ENCODE measurements at regions not wholly inside any gene's neighbourhood (a gene's known extent, or its start where the extent isn't known, plus 50 kb on each side); places are given as distances from the start of the nearest gene placed in this dataset.
A peak's percentile ranks its signal among the peaks of the same experiment; 100 is the strongest.

DNA sequence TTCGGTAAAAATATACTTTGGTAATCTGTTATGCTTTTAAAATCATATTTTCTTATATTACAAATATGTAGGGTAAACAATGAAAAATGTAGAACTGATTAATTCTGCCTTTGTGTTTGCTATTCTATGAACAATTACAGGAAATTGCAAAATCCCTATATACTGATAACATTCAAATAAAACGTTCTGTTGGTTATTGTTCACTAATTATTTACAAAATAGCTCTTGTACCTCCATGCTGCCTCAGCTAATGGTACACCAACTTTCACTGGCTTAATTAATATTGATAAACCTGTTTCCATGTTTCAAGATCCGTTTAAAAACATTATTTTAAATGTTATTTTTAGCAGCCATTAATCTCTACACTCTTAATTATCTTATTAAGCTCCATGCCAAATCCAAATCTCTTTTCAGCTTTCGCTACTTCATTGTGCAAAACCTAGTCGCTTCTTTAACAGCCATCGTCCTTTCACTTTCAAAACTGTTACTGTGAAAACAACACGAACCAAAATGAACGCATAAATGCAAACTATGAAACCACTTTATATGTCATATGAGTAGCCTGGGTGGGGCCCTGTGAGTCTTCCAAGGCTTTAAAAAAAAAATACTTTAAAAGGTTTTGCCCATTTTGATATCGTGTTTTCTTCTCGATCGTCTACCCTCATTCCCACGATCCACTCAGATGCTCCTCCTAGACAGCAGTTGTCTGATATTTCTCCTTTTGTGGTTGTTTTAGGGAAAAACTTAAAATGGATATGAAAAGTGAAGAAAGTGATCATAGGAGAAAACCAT, 807.1 kb downstream of the USP25 start:
- DNase-seq = peak; percentile 39 to 82 (median 57)

DNA sequence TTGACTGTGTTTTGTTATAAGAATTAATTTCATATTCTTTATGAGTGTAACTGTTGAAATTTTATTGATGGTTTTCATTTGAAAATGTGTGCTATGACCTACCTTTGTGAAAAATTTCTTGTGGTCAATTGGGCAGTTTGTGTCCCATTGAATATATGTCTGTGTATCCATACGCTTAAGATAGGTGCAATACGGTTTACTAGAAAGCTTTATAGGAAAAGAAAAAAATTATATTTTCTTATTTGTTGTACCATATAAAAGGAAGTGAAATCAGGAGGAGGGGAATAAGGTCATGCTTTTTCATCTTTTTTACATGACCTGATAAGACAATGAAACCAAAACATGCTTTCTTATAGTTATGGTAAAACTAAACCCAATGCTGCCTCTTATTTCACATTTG, 807.7 kb downstream of the USP25 start:
- DNase-seq = peak in 1 of 3 donors; percentile 44

DNA sequence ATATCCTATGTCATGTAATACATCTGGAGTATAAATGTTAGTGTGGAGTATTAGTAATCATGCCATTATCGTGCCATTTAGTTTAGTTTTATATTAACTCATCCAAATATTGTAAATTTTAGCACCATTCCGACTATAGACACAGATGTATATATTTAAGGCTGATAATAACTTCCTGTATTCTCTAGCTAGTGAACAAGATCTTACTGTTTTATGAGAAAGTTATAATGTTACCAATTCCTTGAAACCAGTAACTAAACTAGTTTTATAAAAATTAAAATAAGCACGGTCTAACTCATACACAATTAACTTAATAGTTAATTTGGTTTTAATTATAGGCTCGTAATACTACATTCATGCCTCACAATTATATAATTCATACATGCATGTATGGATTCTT, 808.6 kb downstream of the USP25 start:
- no peak for DNase-seq

DNA sequence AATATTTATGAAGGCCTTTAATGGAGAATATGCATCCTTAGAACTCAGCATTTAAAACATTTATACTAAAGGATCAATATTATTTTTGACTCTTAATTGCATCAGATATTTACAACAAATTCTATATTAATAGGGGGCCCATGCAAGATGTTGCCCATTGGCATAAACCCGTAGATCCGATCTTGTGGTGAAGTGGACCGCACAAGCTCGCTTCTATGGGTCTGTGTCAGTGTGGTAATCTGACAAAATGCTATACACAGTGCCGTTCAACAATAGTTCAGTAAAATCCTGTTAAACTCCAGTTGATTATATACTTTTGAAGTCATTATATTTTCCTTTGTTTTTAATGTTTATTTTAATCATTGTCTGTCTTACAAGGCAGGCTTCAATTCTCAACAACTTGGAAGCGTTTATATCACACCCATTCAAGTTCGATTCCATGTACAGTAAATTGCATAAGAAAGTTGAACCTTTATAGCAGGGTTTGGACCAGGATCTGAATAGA, 809.2 kb downstream of the USP25 start:
- DNase-seq = no peak

DNA sequence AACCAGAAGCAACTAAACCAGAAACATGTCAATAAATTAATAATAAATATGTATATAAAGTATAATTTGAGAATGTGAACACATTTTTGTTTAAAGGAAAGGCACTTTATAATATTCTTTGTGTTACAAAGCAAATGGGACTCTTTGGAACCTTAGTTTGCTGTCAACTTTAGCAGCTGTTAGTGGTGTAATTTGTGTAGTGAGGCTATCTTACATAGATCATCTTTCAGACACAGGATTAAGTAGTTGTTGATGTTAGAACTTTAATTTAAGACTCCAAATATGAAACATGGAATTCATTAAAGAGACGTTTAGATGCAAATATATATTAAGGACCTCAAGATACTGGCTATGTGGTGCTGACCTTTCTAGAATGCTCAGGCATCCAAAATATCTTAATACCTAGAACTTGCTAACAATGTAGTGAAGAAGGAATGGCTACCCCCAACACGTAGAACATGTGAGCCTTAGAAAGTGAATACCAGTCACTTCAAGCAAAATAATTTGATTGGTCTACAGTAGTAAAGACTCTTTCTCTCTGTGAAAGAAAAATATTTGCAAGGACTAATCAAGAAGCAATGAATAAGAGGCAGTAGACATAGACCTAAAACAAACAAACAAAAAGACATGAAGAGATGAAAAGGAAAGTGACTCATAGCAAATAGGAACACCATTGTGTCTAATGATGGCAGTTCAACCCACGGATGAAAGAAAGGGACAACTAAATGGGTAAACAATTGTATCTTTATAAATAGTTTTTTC, 811.4 kb downstream of the USP25 start:
- peak in 1 of 3 donors; percentile 15 for DNase-seq

DNA sequence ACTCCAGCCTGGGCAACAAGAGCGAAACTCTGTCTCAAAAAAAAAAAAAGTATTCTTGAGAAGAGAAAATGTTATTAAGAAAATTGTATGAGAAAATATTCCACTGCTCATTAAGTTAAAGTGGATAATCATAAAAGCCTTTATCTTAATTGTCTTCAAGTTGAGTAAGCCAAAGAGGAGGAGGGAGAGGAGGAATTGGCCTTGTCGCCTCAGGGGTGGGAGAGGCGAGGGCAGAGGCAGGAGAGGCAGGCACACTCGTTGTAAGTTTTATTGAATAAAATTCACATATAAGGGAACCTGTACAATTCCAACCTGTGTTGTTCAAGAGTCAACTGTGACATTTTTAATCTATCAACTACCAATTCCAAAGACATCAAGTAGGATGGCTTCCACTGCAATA, 820.3 kb downstream of the USP25 start:
- no peak for DNase-seq

DNA sequence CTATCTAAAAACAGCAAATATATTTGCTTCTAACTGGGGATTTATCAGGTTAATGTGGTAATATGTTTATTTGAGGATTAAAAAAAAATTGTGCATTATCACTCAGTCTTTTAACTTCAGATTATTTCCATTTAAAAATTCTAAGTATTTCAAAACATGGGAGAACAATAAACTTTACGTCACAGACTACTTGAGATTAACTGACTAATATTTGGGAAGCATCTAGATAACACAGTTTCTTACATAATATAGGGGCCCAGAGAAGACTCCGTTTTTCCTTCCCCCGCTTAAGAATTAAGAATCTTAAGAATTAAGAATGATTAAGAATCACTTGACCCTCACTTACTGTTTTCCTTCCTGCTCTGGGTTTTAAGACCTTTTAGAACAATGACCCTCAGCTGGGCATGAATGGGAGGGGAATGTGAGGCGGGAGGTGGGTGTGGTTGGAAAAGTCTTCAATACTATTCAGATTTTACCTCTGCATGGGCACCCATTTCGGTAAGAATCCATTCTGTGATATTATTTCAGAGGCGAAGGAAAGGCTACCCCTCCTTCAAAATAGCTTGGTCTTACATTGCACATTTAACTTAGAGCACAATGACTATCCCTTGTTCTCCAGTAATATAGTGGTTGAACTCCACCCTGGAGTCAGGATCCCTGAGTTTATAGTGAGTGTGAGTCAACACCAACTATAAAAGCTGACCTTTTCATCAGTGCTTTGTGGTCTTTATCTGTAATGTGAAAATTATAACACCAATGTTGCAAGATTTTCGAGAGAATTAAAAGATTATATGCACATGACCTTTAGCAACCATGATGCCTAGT, 821.3 kb downstream of the USP25 start:
- no peak for DNase-seq

DNA sequence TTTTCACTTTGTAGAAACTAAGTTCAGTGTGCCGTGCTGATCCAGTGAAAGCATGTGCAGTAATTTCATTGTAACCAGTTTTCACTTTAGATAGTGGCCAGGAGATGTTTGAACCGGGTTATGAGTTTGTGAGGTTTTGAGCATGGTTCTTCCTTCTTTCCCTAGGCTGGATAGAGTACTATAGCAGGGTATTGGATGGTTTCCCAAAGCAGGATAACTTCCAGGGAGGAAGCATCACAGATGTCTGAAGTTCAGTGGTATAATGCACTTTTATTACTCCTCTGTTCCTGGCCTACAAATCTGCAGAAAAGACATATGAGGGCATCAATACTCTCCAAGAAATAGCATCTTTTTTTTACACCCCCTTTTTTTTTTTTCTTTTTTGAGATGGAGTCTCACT, 823.1 kb downstream of the USP25 start:
- DNase-seq = peak in 1 of 3 donors; percentile 53

DNA sequence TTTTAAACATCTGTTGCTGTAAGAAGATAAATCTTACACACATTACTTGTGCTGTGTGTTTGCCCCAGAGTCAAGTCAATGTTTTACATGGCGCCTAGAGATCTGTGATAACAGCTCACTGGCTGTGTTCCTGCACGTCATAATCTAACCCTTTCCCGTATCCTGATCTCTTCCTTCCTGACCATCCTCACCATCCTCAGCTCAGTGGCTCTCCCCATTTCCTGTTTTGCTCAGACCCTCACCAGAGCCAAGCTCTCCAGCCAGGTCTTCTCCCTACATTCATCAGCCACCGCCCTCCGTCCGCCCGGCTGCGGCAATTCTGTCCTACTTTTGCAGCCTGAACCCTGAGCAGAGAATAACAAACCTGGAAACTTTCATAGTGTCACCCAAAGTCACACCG, 824.7 kb downstream of the USP25 start:
- DNase-seq = peak in 1 of 3 donors; percentile 39

DNA sequence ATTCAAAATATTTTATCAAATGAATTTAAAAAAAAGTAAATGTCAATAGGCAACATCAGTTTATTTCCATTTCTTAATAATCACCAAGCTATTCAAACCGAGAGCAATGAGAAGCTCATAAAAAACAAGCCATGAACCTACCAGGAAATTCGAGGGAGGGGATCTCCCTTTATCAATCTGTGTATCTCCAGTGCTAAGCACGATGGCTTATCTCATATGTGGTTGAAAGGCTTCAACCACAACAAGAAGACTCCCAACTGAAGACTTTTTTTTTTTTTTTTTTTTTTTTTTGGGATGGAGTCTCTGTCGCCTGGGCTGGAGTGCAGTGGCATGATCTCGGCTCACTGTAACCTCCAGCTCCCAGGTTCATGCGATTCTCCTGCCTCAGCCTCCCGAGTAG, 833.3 kb downstream of the USP25 start:
- DNase-seq = no peak

DNA sequence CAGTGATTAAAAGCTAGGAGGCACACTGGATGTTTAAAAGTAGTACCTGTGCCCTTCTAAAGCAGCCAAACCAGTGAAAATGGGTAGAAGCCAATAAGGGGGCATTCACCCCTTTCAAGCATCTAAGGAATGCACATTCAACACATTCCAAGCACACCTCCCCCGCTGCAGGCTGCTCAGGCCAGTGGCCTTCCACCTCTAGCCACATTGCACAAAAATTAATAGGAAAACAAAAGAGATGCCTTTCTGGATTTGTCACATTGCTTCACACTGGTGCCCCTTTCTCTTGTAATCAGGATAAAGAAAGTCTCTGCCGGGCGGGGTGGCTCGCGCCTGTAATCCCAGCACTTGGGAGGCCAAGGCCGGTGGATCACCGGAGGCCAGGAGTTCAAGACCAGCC, 834.0 kb downstream of the USP25 start:
- no peak for DNase-seq

DNA sequence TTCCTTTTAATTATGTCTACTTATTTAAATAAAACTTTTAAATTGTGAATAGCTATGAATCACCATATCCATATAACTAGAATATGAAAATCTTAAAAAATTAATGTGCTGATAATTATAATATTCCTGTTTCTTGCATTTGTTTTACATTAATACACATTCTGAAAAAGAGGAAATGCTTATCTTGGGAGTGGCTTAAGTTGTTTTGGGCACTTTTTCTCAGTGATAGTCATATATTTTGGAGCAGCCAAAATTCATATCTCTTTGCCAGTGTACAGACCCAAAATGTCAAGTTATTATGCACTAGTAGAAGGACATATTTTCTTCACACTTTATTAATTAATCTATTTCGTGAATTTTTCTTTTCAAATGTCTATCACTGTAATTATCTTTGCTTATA, 838.5 kb downstream of the USP25 start:
- DNase-seq = no peak

DNA sequence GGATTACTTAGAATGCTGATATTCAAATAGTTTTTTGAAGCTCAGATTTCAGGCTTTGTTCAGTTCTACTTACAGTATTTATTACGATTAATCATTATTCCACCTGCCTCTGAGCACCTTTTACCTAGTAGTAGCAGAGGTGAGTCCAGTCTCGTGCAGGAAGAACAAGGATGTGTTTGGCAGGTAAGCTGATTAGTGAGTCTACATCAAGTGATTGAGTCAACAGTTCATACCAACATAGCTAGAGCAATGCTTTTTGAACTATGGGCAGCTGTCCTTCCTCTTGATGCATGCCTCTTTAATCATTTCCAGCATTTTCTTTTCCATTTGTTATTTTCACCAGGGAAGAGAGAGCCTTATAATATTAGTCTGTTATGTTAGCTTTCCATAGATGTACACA, 838.9 kb downstream of the USP25 start:
- no peak for DNase-seq

DNA sequence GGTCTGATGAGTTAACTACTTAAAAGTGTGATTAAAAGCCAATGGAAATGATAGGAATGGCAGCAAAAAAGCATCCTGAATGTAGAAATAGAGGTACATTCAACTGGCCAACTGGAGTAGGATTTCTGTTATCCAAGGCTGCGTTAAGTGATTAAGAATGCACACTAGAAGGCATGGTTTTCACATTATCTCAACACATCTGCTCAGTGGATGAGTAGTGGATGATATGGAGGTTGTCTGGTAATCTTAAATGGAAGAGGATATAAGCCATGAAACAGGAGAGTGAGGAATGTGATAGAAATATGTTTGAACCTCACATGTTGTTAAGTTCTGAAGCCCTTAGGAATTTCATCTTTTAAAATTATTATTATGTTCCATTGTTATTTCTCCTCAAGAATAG, 839.9 kb downstream of the USP25 start:
- DNase-seq = no peak

DNA sequence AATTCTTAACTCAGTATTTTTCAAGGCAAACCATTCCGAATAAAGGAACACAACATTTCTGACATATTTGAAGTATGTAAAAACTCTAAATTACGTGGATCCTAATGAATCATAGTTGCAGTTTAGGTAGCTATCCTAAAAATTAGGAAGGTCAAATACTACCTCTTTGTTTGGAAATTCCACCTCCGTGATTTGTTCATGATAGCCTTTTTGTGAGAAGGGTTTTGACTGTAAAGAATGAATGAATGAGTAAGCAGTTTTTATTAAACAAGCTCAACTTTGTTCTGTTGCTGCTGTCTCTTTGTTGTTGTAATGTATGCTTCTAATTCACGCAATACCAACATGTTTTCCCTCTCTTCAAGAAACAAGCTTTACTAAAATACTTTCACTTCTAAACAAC, 840.4 kb downstream of the USP25 start:
- DNase-seq = no peak

DNA sequence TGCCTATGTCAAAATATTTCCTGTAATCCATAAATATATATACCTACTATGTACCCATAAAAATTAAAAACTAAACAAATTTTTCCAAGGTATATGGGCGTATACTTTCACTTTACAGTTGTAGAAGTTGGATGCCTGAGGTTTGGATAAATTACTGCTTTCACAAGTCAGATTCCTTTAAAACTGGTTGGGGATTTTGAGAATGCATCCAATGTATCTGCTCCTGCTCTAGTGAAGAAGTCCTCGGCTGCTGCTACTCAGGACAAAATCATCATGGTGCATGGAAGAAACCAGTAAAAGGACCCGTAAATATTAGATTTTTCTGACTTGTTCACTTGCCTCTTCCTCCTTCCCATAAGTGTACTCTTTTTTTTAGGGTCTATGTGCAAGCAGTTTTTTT, 841.1 kb downstream of the USP25 start:
- DNase-seq = no peak

DNA sequence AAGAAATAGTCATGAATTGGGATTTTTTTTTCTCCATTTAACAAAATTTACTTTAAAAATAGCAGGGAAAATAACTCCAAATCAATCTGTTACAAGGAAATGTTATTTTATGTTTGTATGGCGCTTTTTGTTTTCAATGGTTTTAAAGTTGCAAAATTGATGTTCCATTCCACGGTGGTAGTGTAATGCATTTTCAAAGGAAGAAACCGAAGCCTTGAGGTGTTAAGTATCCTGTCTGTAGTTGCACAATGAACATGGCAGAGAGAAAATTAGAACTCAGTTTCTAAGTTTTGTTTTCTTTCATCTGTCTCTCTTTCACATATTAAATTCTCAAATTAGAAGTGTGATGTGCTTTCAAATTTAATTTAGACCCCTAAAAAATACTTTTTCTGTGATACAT, 841.8 kb downstream of the USP25 start:
- DNase-seq = no peak

DNA sequence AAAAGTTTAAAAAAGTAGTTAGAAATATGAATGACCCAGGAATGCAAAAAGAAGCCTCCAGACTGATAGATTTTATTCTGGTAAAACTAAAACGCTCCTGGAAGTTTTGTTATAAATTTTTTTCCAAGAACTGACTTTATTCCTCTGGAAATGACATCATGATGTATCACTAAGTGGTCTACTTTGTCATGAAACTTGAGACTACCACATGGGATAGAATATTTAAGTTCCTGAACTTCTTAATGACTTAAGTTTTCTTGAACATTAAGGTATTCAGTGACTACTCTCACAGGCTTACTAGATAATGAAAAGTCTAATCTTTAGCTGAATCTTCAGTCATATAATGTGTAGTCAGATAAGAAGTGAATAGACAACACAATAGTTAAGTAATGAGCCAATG, 842.2 kb downstream of the USP25 start:
- DNase-seq = no peak

DNA sequence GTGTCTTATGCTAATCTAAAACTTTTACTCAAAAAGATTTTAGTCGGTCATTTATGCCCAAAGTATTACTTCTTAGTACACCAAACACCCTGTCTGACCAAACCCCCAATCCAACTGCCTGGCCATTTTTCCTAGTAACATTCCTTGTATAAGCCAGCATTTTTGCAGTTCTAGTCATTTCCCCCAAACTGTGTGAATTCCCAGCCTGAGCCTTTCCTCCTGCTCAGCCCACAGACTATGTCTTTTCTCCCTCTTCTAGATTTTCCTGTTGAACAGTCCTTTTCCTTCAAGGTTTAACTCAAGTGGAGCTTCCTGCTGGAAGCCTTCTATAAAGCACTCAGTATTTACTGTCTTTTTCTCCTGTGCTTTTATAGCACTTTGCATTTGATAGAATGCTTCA, 843.8 kb downstream of the USP25 start:
- DNase-seq = peak in 2 of 3 donors; percentile 45 to 57

DNA sequence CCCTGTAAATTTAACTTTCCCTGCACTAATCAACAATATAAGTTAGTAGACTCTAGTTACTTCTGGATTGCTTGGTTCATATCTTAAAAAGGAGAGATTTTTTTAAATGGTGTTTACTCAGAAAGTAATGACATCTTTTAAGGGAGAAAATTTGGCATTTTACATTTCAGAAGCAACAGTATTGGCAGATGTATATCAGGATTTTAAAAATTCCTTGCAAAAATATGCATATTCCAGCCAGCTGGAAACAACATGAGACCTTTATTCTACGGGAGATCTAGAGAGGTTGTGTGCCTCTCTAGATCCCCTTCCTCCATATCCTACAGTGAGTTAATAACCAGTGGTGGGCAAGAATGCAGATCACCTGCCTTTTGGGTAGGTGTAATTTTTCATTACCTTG, 848.2 kb downstream of the USP25 start:
- peak in 1 of 3 donors; percentile 48 for DNase-seq

DNA sequence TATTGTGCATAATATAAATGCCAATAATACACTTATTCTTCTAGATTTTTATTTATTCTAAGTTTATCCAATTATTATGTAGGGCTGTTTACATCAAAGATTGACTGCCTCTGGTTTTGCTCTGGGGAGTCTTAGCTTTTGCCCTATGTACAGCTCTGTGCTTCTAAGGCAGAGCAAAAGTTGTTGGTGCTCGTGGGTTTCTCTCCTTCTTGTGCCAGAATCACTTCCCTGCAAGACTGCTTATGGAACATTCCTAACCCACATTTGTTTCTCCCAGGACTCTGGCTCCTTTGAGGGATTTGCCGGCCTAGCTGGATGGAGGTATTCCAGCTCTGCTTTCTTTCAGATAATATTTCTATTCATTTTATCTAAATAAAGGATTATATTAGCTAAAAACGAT, 849.1 kb downstream of the USP25 start:
- peak in 1 of 3 donors; percentile 69 for DNase-seq

DNA sequence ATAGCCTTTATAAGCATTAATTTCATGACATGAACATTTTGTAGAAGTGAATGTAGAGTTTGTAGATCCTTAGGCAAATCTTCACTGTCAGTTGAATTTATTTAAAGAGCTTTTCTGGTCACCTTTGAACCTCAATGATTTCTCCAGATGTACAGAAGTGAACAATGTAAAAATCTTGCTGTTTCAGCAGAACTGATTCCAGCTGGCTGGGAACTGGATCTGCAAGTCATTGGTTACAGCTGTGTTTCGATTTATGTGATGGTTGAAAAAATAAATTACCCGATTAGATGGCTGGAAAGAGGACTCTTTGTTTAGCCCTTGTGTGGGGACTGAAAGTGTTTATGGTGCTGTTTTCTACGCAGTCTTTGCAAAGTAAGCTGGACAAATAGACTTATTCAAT, 849.8 kb downstream of the USP25 start:
- peak; percentile 86 to 97 (median 92) for DNase-seq
